HL-60 (cell line): ENCODE measurements at regions not wholly inside any gene's neighbourhood (a gene's known extent, or its start where the extent isn't known, plus 50 kb on each side); places are given as distances from the start of the nearest gene placed in this dataset.

Experiments
- DNase-seq, 2 experiments: peaks; one replicate each; pipeline ENCODE4 v3.0.0-alpha.2; 2010 to 2020; ENCODE audit warnings: low read depth in 1 of 2, low spot score in 1 of 2
- H3K27ac ChIP-seq: fragments of 250-450 bp; sonication (Bioruptor Pico); replicated peaks from 2 replicates; pipeline ENCODE4 v1.5.1; 2020; ENCODE audit warnings: mild to moderate bottlenecking, moderate library complexity
- H3K27me3 ChIP-seq: fragments of 250-450 bp; sonication (Bioruptor Pico); 2 replicates; pipeline ENCODE4 v1.5.1; 2021; ENCODE audit warnings: mild to moderate bottlenecking, moderate library complexity; ENCODE audit not compliant: insufficient read depth, poor library complexity, severe bottlenecking
- H3K4me3 ChIP-seq: replicated peaks from 2 replicates; pipeline ENCODE4 v1.5.1; 2011; ENCODE audit warnings: mild to moderate bottlenecking, control low read depth, low read length; ENCODE audit not compliant: insufficient read depth
- GABPA ChIP-seq: IDR thresholded peaks from 2 replicates; pipeline ENCODE4 v1.6.1; 2012; ENCODE audit warnings: low read depth
- POLR2AphosphoS5 ChIP-seq: IDR thresholded peaks from 2 replicates; pipeline ENCODE4 v1.6.1; 2012; ENCODE audit warnings: low read depth
- REST ChIP-seq: IDR thresholded peaks from 2 replicates; pipeline ENCODE4 v1.6.1; 2012; ENCODE audit warnings: low read depth; ENCODE audit not compliant: insufficient replicate concordance
- SPI1 ChIP-seq: IDR thresholded peaks from 2 replicates; pipeline ENCODE4 v1.6.1; 2012; ENCODE audit warnings: low read depth, mild to moderate bottlenecking, borderline replicate concordance
- TF ChIP-seq, protein P1 (sequence below): IDR thresholded peaks from one replicate; pipeline ENCODE4 v1.5.1; 2011; ENCODE audit warnings: low read length, control low read depth, inconsistent platforms; ENCODE audit not compliant: insufficient read depth

DNA sequence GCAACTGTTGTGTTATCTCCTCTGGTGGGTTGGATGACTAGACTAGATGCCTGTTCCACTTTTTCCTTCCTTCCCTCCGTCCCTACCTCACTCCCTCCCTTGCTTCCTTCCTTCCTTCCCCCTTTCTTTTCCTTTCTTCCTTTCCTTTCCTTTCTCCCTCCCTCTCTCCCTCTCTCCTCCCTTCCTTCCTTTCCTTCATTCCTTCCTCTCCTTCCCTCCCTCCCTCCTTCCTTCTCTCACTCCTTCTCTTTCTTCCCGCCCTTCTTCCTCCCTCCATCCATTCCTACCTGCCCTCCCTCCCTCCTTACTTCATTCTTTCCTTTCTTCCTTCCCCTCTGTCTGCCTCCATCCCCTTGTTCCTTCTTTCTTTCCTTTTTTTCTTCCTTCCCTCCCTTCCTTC, 1045.3 kb downstream of the OTOL1 start:
- no peak for DNase-seq
- TF ChIP-seq GABPA, result no peak
- TF ChIP-seq, protein P1, sequence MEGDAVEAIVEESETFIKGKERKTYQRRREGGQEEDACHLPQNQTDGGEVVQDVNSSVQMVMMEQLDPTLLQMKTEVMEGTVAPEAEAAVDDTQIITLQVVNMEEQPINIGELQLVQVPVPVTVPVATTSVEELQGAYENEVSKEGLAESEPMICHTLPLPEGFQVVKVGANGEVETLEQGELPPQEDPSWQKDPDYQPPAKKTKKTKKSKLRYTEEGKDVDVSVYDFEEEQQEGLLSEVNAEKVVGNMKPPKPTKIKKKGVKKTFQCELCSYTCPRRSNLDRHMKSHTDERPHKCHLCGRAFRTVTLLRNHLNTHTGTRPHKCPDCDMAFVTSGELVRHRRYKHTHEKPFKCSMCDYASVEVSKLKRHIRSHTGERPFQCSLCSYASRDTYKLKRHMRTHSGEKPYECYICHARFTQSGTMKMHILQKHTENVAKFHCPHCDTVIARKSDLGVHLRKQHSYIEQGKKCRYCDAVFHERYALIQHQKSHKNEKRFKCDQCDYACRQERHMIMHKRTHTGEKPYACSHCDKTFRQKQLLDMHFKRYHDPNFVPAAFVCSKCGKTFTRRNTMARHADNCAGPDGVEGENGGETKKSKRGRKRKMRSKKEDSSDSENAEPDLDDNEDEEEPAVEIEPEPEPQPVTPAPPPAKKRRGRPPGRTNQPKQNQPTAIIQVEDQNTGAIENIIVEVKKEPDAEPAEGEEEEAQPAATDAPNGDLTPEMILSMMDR, result no peak
- TF ChIP-seq REST, result no peak
- no peak for TF ChIP-seq SPI1
- TF ChIP-seq POLR2AphosphoS5, result no peak
- Histone ChIP-seq H3K27ac (no peak overlapping the region), H3K4me3 (no peak overlapping the region), H3K27me3 (no peaks in the 10 kb centered on the region)

- no peak overlapping the region for H3K27ac ChIP-seq
- TF ChIP-seq, protein P1, result no peak
- no peak for TF ChIP-seq SPI1
- DNase-seq, result no peak
- H3K27me3 ChIP-seq, result no peaks in the 10 kb centered on the region
- no peak overlapping the region for H3K4me3 ChIP-seq
Measured at GRCh38 chr3:162544246-162544645, 1047.6 kb downstream of the OTOL1 start.

DNA sequence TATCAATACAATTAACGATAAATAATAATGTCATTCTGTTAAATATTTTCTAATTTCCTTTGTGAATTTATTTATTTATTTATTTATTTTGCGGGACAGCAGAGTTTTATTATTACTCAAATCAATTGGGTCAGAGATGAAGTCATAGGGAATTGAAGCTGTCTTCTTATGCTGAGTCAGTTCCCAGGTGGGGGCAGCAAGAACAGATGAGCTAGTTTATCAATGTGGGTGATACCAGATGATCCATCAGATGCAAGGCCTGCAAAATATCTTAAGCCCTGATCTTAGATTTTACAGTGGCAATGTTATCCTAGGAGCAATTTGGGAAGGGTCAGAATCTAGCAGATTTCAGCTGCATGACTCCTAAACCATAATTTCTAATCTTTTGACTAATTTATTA, 1050.3 kb downstream of the OTOL1 start:
- Histone ChIP-seq H3K4me3 (no peak overlapping the region), H3K27ac (no peak overlapping the region), H3K27me3 (no peaks in the 10 kb centered on the region)
- TF ChIP-seq GABPA (no peak), REST (no peak), POLR2AphosphoS5 (no peak), SPI1 (no peak)
- TF ChIP-seq, protein P1, result no peak
- no peak for DNase-seq

DNA sequence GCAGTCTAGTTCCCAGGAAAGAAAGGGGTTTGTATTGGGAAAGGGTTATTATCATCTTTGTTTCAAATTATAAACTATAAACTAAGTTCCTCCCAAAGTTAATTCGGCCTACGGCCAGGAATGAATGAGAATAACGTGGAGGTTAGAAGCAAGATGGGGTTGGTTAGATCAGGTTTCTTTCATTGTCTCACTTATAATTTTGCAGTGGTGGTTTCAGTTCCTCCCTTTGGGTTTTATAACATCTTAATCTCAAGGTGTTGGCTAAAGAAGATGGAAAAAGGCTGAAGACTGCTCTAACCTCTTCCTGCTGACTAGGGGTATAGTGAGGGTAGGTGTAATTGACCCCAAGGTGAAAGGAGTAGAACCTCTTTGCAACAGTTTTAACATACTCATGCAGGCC, 1050.7 kb downstream of the OTOL1 start:
- no peak for DNase-seq
- Histone ChIP-seq H3K27ac (no peak overlapping the region), H3K4me3 (no peak overlapping the region), H3K27me3 (no peaks in the 10 kb centered on the region)
- no peak for TF ChIP-seq REST
- no peak for TF ChIP-seq GABPA
- TF ChIP-seq, protein P1, result no peak
- TF ChIP-seq SPI1, result no peak
- TF ChIP-seq POLR2AphosphoS5, result no peak
